ENCODE measurements at regions not wholly inside any gene's neighbourhood (a gene's known extent, or its start where the extent isn't known, plus 50 kb on each side); places are given as distances from the start of the nearest gene placed in this dataset.

GRCh38 chr4:66923081-66923865 is 622.0 kb downstream of the CENPC start:
- DNase-seq = no peak

GRCh38 chr4:66921433-66921832 is 623.9 kb downstream of the CENPC start:
- no peak for DNase-seq

GRCh38 chr4:66920514-66920913 is 624.8 kb downstream of the CENPC start:
- no peak for DNase-seq

GRCh38 chr4:66911880-66912279 is 633.4 kb downstream of the CENPC start:
- no peak for DNase-seq

- DNase-seq = peak; percentile 84
Measured at GRCh38 chr4:66906314-66906713, 639.0 kb downstream of the CENPC start.

- no peak for DNase-seq
Measured at GRCh38 chr4:66899422-66900065, 645.8 kb downstream of the CENPC start.

GRCh38 chr4:66893807-66894206 is 651.5 kb downstream of the CENPC start:
- DNase-seq = no peak

- no peak for DNase-seq
Measured at GRCh38 chr4:66887061-66887460, 658.2 kb downstream of the CENPC start.

- DNase-seq = no peak
Measured at GRCh38 chr4:66885501-66886165, 659.7 kb downstream of the CENPC start.

- no peak for DNase-seq
Measured at GRCh38 chr4:66876946-66877345, 668.4 kb downstream of the CENPC start.

GRCh38 chr4:66872661-66873060 is 672.6 kb downstream of the CENPC start:
- DNase-seq = no peak

GRCh38 chr4:66863481-66863880 is 681.8 kb downstream of the CENPC start:
- no peak for DNase-seq

- DNase-seq = no peak
Measured at GRCh38 chr4:66855956-66856355, 689.3 kb downstream of the CENPC start.

GRCh38 chr4:66853845-66854244 is 691.5 kb downstream of the CENPC start:
- DNase-seq = no peak

- DNase-seq = no peak
Measured at GRCh38 chr4:66852843-66853242, 692.5 kb downstream of the CENPC start.

- DNase-seq = no peak
Measured at GRCh38 chr4:66849596-66849995, 695.7 kb downstream of the CENPC start.

- DNase-seq = no peak
Measured at GRCh38 chr4:66842724-66843088, 702.6 kb downstream of the CENPC start.

GRCh38 chr4:66842026-66842723 is 703.1 kb downstream of the CENPC start:
- no peak for DNase-seq

GRCh38 chr4:66840178-66840577 is 705.1 kb downstream of the CENPC start:
- no peak for DNase-seq

GRCh38 chr4:66837279-66837922 is 707.9 kb downstream of the CENPC start:
- DNase-seq = no peak

GRCh38 chr4:66829310-66829709 is 716.0 kb downstream of the CENPC start:
- DNase-seq = no peak

- DNase-seq = no peak
Measured at GRCh38 chr4:66820681-66821080, 724.6 kb downstream of the CENPC start.

GRCh38 chr4:66814277-66814676 is 731.0 kb downstream of the CENPC start:
- no peak for DNase-seq
